Hepatocyte (in vitro differentiated cells): ENCODE measurements at regions not wholly inside any gene's neighbourhood (a gene's known extent, or its start where the extent isn't known, plus 50 kb on each side); places are given as distances from the start of the nearest gene placed in this dataset.

ENCODE experiments used
- EZH2phosphoT487 ChIP-seq: fragments of 200-600 bp; sonication (generic); IDR thresholded peaks from one replicate; pipeline ENCODE4 v1.6.1; 2018; ENCODE audit warnings: antibody characterized with exemption, mild to moderate bottlenecking, low read depth, moderate library complexity; ENCODE audit not compliant: unreplicated experiment, severe bottlenecking
- TF ChIP-seq, protein P1 (sequence below): fragments of 200-600 bp; sonication (generic); IDR thresholded peaks from 2 replicates; pipeline ENCODE4 v1.5.1; 2016; ENCODE audit warnings: antibody characterized with exemption, mild to moderate bottlenecking; ENCODE audit not compliant: poor library complexity

DNA sequence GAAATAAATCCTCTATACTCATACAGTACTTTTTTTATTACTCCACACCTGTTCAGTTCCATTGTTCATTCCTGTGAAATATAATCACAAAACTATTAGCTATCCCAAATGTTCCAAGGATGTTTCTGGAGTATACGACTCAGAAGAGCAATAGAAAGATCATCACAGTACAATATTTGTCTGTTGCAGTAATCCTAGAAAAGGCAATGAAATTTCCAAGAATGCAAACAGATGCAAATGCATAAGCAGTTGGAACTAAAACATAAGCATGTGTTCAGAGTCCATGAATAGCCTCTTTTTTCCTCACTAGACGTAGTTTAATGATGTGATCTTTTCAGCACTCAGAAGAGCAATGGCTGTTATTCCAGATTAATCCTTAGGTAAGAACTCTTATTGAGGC, 55.2 kb downstream of the RTL3 start:
- no peak for TF ChIP-seq EZH2phosphoT487
- TF ChIP-seq, protein P1, sequence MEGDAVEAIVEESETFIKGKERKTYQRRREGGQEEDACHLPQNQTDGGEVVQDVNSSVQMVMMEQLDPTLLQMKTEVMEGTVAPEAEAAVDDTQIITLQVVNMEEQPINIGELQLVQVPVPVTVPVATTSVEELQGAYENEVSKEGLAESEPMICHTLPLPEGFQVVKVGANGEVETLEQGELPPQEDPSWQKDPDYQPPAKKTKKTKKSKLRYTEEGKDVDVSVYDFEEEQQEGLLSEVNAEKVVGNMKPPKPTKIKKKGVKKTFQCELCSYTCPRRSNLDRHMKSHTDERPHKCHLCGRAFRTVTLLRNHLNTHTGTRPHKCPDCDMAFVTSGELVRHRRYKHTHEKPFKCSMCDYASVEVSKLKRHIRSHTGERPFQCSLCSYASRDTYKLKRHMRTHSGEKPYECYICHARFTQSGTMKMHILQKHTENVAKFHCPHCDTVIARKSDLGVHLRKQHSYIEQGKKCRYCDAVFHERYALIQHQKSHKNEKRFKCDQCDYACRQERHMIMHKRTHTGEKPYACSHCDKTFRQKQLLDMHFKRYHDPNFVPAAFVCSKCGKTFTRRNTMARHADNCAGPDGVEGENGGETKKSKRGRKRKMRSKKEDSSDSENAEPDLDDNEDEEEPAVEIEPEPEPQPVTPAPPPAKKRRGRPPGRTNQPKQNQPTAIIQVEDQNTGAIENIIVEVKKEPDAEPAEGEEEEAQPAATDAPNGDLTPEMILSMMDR = no peak
